Adrenal gland (tissue), 9 donors: ENCODE measurements at regions not wholly inside any gene's neighbourhood (a gene's known extent, or its start where the extent isn't known, plus 50 kb on each side); places are given as distances from the start of the nearest gene placed in this dataset.
"Not testable (repeated sequence)": the region's sequence is repeated elsewhere in the genome, so short reads cannot be mapped to it uniquely, and the experiment has no call there.

Experiments
- DNase-seq, 7 donors: peaks; one replicate each; pipeline ENCODE4 v3.0.0-alpha.2; 2019 to 2020
- H3K27ac ChIP-seq, 5 donors: fragments of 200-600 bp; sonication (generic) in 4 of 5; 1 replicate in 3 of 5; 2 replicates in 2 of 5; pipeline versions ENCODE4 v1.5.1 to v1.8.0; 2016 to 2020; ENCODE audit warnings: mild to moderate bottlenecking in 1 of 5
- H3K27me3 ChIP-seq: fragments of 200-600 bp; 2 replicates; pipeline ENCODE4 v1.8.0; 2021
- H3K36me3 ChIP-seq, 2 donors: fragments of 200-600 bp; replicated peaks in 1 of 2; 1 replicate in 1 of 2; 2 replicates in 1 of 2; pipeline versions ENCODE4 v1.5.1 to v1.8.0; 2018 to 2022
- H3K4me1 ChIP-seq, 2 donors: fragments of 200-600 bp; replicated peaks in 1 of 2; 1 replicate in 1 of 2; 2 replicates in 1 of 2; pipeline versions ENCODE4 v1.5.1 to v1.8.0; 2018 to 2021
- H3K4me3 ChIP-seq, 4 donors: fragments of 200-600 bp; sonication (generic) in 3 of 4; one replicate each; pipeline ENCODE4 v1.5.1; 2016 to 2018
- H3K9me3 ChIP-seq, 3 donors: fragments of 200-600 bp; sonication (generic) in 1 of 3; replicated peaks in 1 of 3; 1 replicate in 2 of 3; 2 replicates in 1 of 3; pipeline versions ENCODE4 v1.5.1 to v1.8.0; 2016 to 2021
- POLR2A ChIP-seq, 2 donors: fragments of 450-650 bp; IDR thresholded peaks; one replicate each; pipeline ENCODE4 v1.6.1; 2017; ENCODE audit warnings: antibody characterized with exemption in 2 of 2, mild to moderate bottlenecking in 2 of 2, moderate library complexity in 1 of 2
- WGBS, 4 donors: extraction: QIAGEN DNeasy Blood & Tissue Kit in 2 of 4; methylation state at CpG; one replicate each; pipeline versions ENCODE4 v1.1.5 to v1.1.7; 2013 to 2017; 5-methylcytosine and 5-hydroxymethylcytosine counted together
- intact Hi-C, 2 donors: fragments of 100-400 bp; cut with DNase I; formaldehyde crosslinking; loops; one replicate each; pipeline versions ENCODE4 v1.14.1 to v1.15.0; 2022 to 2023
- TF ChIP-seq, protein P1 (sequence below), 6 experiments: fragments of 450-650 bp in 4 of 6; fragments of 200-600 bp in 2 of 6; sonication (generic) in 1 of 6; IDR thresholded peaks; 1 replicate in 5 of 6; 2 replicates in 1 of 6; pipeline versions ENCODE4 v1.5.1 to v1.8.0; 2016 to 2021; ENCODE audit warnings: antibody characterized with exemption in 6 of 6, mild to moderate bottlenecking in 2 of 6, moderate library complexity in 1 of 6
- donor health status: healthy with polysubstance abuse.
- donor health status: Bipolar disorder and iron deficiency.
- donor health status: DM: yes; HTN: yes; CAD: no.
- donor health status: DM: no; HTN: no; CAD: no.
- donor health status: DM: no; HTN: no; CAD: no.

DNA sequence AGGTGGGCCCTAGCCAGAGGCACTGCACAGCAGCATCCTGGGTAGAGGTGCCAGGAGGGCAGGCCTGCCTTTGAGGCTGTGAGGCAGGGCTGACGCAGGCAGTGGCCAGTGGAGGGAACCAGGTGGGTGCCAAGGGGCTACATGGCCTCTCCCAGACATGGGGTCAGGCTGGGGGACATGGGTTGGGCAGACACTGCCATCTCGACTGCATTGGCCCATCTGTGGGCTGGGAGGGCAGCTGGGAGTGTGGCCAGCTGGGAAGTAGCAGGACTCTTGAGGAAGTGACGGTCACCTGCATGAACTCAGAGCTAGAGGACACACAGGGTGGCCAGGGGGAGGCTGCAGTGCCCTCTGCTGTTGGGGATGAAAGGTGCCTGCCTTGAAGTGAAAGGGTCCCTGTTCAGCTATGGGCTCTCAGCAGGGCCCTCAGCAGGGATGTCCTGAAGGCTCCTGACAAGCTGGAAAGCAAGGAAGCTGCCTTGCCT, 294.6 kb downstream of the CCDC74A start:
- H3K36me3 ChIP-seq, H3K9me3 ChIP-seq, H3K27me3 ChIP-seq, H3K4me1 ChIP-seq, H3K4me3 ChIP-seq, DNase-seq, H3K27ac ChIP-seq, intact Hi-C loops: not testable (repeated sequence)
- WGBS, 4 donors, result 57 to 85% (median 78%) methylated on average over 2 to 3 of the region's 3 CpGs

DNA sequence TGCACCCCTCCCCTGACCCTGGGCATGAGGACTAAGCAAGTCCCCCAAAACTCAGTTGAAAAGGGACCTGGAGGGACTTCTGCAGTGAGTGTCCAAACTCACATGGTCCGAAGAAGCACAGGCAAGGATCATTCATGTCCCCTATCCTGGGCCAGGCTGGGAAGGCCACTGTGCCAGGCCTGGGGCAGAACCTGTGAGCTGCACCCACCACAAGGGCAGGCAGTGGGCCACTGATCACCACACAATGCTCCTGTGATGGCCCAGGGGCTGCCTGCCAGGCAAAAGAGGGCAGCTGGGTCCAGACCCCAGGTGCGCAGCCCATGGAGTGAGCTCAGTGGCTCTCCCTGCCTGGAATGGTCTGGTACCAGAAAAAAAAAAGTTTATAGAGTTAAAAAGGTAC, 295.4 kb downstream of the CCDC74A start:
- H3K36me3 ChIP-seq, intact Hi-C loops, H3K4me1 ChIP-seq, H3K9me3 ChIP-seq, DNase-seq, H3K27me3 ChIP-seq, H3K4me3 ChIP-seq, H3K27ac ChIP-seq: not testable (repeated sequence)
- 92 to 93% (median 93%) methylated on average over 2 of the region's 2 CpGs for WGBS, 4 donors

DNA sequence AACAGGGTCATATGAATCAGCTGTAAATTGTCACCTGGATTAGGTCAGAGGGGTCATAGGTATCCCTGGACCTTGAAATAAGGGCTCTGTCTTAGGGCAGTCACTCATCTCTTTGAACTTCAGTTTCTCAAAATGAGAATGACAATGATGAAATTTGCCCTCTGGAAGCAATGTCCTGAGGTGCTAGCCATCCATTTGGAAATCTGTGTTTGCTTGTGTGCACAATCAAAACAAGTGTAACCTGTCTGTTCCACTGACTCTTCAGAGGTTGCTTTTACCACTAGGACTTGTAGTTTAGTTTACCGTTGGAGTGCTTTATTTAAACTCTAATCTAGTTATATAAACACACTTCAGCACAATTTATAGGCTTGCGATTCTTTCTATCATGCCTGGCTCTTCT, 297.3 kb downstream of the CCDC74A start:
- 64 to 72% (median 67%) methylated on average over 2 of the region's 2 CpGs for WGBS, 4 donors
- H3K9me3 ChIP-seq, H3K27ac ChIP-seq, H3K36me3 ChIP-seq, H3K4me3 ChIP-seq, intact Hi-C loops, H3K4me1 ChIP-seq, H3K27me3 ChIP-seq, DNase-seq: not testable (repeated sequence)

DNA sequence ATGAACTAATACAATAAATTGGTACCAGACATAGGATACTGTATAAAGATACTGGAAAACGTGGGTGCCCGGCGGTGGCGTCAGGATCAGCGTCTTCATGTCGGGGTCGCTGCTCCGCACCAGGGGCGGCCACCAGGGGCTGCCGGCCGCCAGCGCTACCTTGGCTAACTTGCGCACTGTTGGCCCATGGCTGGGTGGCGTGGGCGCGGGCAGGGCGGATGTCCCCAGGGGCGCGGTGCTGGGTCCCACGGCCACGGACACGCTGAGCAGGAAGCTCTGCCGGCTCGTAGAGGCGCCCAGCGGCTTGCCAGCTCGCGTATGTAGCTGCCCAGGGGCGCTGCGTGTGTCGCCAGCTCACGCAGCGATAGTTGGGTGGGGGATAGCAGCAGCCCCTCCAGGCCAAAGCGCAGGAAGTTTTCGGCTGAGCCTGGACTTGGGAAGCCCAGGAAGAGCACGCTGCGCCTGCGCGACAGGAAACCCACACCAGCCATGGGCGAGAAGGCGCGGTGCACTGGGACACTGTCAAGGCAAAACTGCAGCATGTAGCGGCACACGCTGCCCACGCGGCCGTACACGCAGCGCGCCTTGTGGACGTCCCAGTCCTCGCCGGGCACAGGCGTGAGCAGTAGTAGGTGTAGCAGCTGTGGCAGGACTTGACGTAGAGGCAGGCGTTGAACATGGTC, 299.9 kb downstream of the CCDC74A start:
- H3K9me3 ChIP-seq, result no peaks in the 10 kb centered on the region
- no peak overlapping the region for H3K27ac ChIP-seq
- intact Hi-C loops, result no loop called here
- TF ChIP-seq POLR2A (IDR thresholded peaks at IDR 0.05), result no peak
- TF ChIP-seq, protein P1, sequence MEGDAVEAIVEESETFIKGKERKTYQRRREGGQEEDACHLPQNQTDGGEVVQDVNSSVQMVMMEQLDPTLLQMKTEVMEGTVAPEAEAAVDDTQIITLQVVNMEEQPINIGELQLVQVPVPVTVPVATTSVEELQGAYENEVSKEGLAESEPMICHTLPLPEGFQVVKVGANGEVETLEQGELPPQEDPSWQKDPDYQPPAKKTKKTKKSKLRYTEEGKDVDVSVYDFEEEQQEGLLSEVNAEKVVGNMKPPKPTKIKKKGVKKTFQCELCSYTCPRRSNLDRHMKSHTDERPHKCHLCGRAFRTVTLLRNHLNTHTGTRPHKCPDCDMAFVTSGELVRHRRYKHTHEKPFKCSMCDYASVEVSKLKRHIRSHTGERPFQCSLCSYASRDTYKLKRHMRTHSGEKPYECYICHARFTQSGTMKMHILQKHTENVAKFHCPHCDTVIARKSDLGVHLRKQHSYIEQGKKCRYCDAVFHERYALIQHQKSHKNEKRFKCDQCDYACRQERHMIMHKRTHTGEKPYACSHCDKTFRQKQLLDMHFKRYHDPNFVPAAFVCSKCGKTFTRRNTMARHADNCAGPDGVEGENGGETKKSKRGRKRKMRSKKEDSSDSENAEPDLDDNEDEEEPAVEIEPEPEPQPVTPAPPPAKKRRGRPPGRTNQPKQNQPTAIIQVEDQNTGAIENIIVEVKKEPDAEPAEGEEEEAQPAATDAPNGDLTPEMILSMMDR (IDR thresholded peaks at IDR 0.05), result no peak
- no peaks in the 10 kb centered on the region for H3K4me1 ChIP-seq
- no peaks in the 10 kb centered on the region for H3K27me3 ChIP-seq
- DNase-seq, result no peak
- WGBS, 4 donors, result 94 to 95% (median 94%) methylated on average over 55 to 56 of the region's 56 CpGs
- H3K36me3 ChIP-seq, result no peaks in the 10 kb centered on the region
- no peak overlapping the region for H3K4me3 ChIP-seq

DNA sequence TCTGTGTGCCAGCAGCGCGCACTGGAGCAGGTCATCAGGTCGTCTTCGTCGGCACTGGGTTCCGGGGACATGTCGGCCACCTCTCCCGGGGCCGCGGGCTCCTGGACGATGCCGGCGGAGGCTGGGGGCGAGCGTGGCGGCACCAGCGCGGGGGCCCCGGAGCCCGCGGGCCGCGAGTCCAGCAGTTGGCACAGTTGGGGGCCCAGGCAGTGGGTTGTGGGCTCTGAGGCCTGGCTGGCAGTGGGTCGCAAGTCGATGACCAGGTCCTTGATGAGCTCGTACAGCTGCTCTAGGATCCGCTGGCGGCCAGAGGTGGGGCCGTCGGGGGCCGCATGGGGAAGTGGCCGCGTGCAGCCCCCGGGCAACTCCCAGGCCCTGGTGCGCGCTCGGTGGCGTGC, 300.5 kb downstream of the CCDC74A start:
- TF ChIP-seq, protein P1 (IDR thresholded peaks at IDR 0.05), result no peak
- TF ChIP-seq POLR2A (IDR thresholded peaks at IDR 0.05), result no peak

DNA sequence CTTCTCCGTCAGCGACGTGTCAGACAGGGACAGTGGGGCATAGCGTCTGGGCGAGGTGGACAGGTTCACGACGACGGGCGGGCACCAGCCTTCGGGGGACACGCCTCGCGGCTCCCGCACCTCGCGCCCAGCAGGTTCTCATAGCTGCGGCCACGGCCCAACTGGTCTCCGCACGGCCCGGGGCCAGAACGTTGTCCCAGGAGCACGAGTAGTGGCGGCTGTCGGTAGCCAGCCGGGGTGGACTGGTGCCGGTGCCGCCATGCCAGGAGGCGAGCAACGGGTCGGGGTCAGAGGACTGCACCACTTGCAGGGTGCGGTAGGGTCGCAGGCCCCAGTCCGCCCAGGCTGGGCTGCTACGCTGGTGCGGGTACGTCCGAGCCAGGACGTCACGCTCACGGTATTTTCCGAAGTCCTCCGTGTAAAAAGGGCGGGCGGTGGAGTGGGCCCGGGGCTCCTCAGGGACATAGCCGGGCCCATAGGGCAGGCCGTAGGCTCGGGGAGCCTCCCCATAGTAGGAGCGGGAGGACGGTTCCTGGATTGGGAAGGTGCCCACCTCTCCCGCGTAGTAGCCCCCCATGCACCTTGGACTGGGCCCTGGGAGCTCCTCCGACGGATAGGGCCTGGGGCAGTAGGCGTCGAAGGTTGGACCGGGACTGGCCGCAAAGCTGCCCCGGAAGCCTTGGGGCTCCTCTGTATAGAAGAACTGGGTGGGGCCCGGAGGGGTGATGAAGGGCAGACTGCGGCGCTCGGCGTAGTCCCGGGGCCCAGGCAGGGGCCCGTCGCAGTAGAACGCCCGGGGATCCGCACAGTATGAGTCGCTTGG, 301.2 kb downstream of the CCDC74A start:
- DNase-seq, H3K27ac ChIP-seq, H3K4me3 ChIP-seq, H3K27me3 ChIP-seq, H3K36me3 ChIP-seq, intact Hi-C loops, H3K9me3 ChIP-seq, H3K4me1 ChIP-seq: not testable (repeated sequence)
- WGBS, 4 donors, result 86 to 94% (median 92%) methylated on average over 15 to 72 of the region's 72 CpGs

More for the DNA sequence above, 300.5 kb downstream of the CCDC74A start:
- Histone ChIP-seq H3K4me1 (no peaks in the 10 kb centered on the region), H3K27ac (no peak overlapping the region), H3K27me3 (no peaks in the 10 kb centered on the region), H3K36me3 (no peaks in the 10 kb centered on the region), H3K4me3 (no peak overlapping the region), H3K9me3 (no peaks in the 10 kb centered on the region)
- WGBS, 4 donors, result 89 to 94% (median 93%) methylated on average over 3 to 34 of the region's 38 CpGs
- DNase-seq, result no peak
- intact Hi-C loops, result no loop called here

DNA sequence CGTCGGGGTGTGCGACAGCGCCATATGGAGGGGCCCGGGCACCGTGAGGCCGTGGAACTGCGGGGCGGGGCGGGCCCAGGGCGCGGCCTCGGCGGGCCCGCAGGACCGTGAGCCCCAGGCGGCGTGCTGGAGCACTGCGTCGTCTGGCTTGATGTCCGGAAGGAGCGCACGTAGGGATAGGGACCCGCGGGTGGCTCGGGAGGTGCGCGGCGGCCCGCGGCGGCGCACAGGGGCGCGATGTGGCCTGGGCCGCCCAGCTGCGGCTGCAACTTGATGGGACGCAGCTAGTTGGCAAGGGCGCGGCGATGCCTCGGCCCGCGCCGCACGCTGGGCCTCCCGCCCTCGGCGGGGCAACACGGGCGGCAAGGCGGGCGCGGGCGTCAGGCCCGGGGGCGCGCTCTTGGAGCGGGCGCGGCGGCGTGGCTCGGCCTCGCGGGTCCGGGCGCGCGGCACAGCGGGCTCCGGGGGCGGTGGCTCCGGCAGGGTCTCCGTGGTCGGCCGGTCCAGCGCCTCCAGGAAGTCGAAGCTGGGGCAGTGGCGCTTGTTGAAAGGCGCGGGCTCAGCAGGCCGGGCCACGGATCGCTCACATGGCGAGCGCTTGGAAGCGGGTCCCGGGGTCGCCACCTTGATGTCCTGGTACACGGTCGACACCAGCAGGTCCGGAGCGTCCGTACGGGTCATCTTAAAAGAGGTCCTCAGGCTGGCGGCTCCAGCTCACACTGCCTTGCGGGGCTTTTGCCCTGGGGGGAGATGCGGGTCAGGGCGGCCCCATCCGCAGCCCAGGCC, 302.0 kb downstream of the CCDC74A start:
- H3K36me3 ChIP-seq, H3K4me3 ChIP-seq, DNase-seq, H3K27me3 ChIP-seq, H3K27ac ChIP-seq, H3K9me3 ChIP-seq, H3K4me1 ChIP-seq, intact Hi-C loops: not testable (repeated sequence)
- 16 to 57% (median 22%) methylated on average over 35 to 101 of the region's 101 CpGs for WGBS, 4 donors

DNA sequence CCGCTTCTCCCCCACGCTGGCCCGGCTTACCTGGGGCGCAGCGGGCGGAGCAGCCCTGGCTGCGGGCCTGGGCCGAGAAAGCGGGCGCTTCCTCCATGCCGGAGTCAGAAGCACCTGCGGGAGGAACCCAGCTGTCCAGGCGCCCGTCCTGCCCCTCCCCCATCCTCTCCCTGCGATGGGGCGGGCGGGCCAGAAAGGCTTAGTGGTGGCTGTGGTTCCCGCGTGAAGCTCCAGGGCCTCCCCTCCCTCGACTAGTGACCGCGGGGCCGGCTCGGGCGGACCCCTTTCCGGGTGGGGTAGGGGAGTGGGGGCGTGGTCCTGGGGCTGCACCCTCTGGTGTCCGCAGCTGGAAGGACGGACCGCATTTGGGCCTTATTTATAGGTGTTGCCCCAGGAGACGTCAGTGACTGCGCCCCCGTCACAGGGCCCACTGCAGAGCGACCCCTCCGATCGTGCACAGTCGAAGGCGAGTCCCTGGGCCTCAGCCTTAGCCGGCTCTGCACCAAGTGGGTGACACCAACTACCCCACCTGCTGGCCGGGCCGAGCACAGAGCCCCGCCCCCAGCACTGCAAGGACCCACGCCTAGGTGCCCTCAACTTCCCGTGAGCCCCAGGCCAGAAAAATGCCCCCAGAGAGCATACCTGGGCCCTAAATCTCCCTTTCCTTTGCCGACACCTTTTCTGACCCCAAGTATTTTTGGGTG, 302.7 kb downstream of the CCDC74A start:
- H3K36me3 ChIP-seq, H3K4me1 ChIP-seq, H3K9me3 ChIP-seq, H3K27me3 ChIP-seq, DNase-seq, H3K4me3 ChIP-seq, H3K27ac ChIP-seq, intact Hi-C loops: not testable (repeated sequence)
- 63 to 77% (median 69%) methylated on average over 7 to 44 of the region's 45 CpGs for WGBS, 4 donors
